NOMO-1 treated with DMSO at 0.1 percent for 48 hours (cell line): ENCODE measurements at regions not wholly inside any gene's neighbourhood (a gene's known extent, or its start where the extent isn't known, plus 50 kb on each side); places are given as distances from the start of the nearest gene placed in this dataset.
A peak's percentile ranks its signal among the peaks of the same experiment; 100 is the strongest.
"Not testable (repeated sequence)": the region's sequence is repeated elsewhere in the genome, so short reads cannot be mapped to it uniquely, and the experiment has no call there.

ENCODE experiments used
- DNase-seq: peaks from one replicate; lab custom pipeline; 2025; ENCODE audit not compliant: unreplicated experiment; lab: John Stamatoyannopoulos, UW

- no peak for DNase-seq
Measured at GRCh38 chr21:17196623-17197022, 316.2 kb upstream of the CXADR start.

- no peak for DNase-seq
Measured at GRCh38 chr21:17197996-17198395, 314.8 kb upstream of the CXADR start.

- no peak for DNase-seq
Measured at GRCh38 chr21:17200250-17200649, 312.6 kb upstream of the CXADR start.

GRCh38 chr21:17201741-17202260 lies 311.0 kb upstream of the CXADR start:
- DNase-seq = no peak

- DNase-seq = no peak
Measured at GRCh38 chr21:17214801-17215200, 298.0 kb upstream of the CXADR start.

- DNase-seq = not testable (repeated sequence)
Measured at GRCh38 chr21:17219050-17219449, 293.8 kb upstream of the CXADR start.

GRCh38 chr21:17231124-17231523 lies 281.7 kb upstream of the CXADR start:
- no peak for DNase-seq

- DNase-seq = no peak
Measured at GRCh38 chr21:17231771-17232170, 281.1 kb upstream of the CXADR start.

- no peak for DNase-seq
Measured at GRCh38 chr21:17238468-17238867, 274.4 kb upstream of the CXADR start.

GRCh38 chr21:17250778-17251241 lies 262.0 kb upstream of the CXADR start:
- DNase-seq = no peak

GRCh38 chr21:17257784-17258183 lies 255.1 kb upstream of the CXADR start:
- DNase-seq = no peak

GRCh38 chr21:17264182-17264581 lies 248.7 kb upstream of the CXADR start:
- DNase-seq = no peak

- DNase-seq = no peak
Measured at GRCh38 chr21:17269760-17270159, 243.1 kb upstream of the CXADR start.

- peak; percentile 27 for DNase-seq
Measured at GRCh38 chr21:17270229-17270628, 242.6 kb upstream of the CXADR start.

- DNase-seq = no peak
Measured at GRCh38 chr21:17279663-17280062, 233.2 kb upstream of the CXADR start.

GRCh38 chr21:17293016-17293562 lies 219.8 kb upstream of the CXADR start:
- DNase-seq = not testable (repeated sequence)

GRCh38 chr21:17295997-17296396 lies 216.8 kb upstream of the CXADR start:
- no peak for DNase-seq

- DNase-seq = not testable (repeated sequence)
Measured at GRCh38 chr21:17299576-17299975, 213.3 kb upstream of the CXADR start.

- DNase-seq = not testable (repeated sequence)
Measured at GRCh38 chr21:17327715-17328114, 185.1 kb upstream of the CXADR start.

- no peak for DNase-seq
Measured at GRCh38 chr21:17334484-17334883, 178.4 kb upstream of the CXADR start.

GRCh38 chr21:17340081-17340480 lies 172.8 kb upstream of the CXADR start:
- no peak for DNase-seq

- DNase-seq = peak; percentile 7
Measured at GRCh38 chr21:17343055-17343454, 169.8 kb upstream of the CXADR start.

- DNase-seq = no peak
Measured at GRCh38 chr21:17348357-17348756, 164.5 kb upstream of the CXADR start.
